B cell (primary cell): ENCODE measurements at regions not wholly inside any gene's neighbourhood (a gene's known extent, or its start where the extent isn't known, plus 50 kb on each side); places are given as distances from the start of the nearest gene placed in this dataset.

Experiments
- ATAC-seq: fragments of 200-7000 bp; cut with Tn5 transposase; one replicate; pipeline ENCODE4 v1.10.0; 2021; ENCODE audit warnings: low read depth, mild to moderate bottlenecking, moderate number of reproducible peaks, moderate library complexity
- CTCF ChIA-PET: fragments of 350-600 bp; sonication (Branson Sonifier 250); formaldehyde crosslinking; loops from one replicate; lab custom pipeline; 2021; ENCODE audit warnings: antibody characterized with exemption, inconsistent platforms; lab: Charles Lee
- POLR2A ChIA-PET: fragments of 350-600 bp; sonication (Branson Sonifier 250); formaldehyde crosslinking; loops from one replicate; lab custom pipeline; 2021; ENCODE audit warnings: antibody characterized with exemption; lab: Charles Lee
- DNase-seq: peaks from one replicate; pipeline ENCODE4 v3.0.0; 2013
- H2AFZ ChIP-seq: 2 replicates; pipeline ENCODE4 v1.6.1; 2012; ENCODE audit warnings: mild to moderate bottlenecking, low read depth, low read length; ENCODE audit not compliant: insufficient read depth, poor library complexity, severe bottlenecking
- H3K27ac ChIP-seq, 2 donors: 1 replicate in 1 of 2; 2 replicates in 1 of 2; pipeline ENCODE4 v1.5.1; 2012 to 2013; ENCODE audit warnings: low read length in 2 of 2, mild to moderate bottlenecking in 2 of 2, moderate library complexity in 1 of 2
- H3K27me3 ChIP-seq, 4 experiments: fragments of 200-600 bp in 1 of 4; sonication (generic) in 1 of 4; replicated peaks in 1 of 4; 1 replicate in 2 of 4; 2 replicates in 2 of 4; pipeline versions ENCODE4 v1.6.1 to v1.7.0; 2013 to 2016; ENCODE audit warnings: low read length in 3 of 4, mild to moderate bottlenecking in 2 of 4, mixed read lengths in 1 of 4, moderate library complexity in 1 of 4; ENCODE audit not compliant: insufficient read depth in 4 of 4, control insufficient read depth in 3 of 4; ENCODE audit errors: control extremely low read depth in 1 of 4
- H3K36me3 ChIP-seq, 2 experiments: replicated peaks in 1 of 2; 1 replicate in 1 of 2; 2 replicates in 1 of 2; pipeline versions ENCODE4 v1.6.1 to v1.7.1; 2013; ENCODE audit warnings: low read length in 1 of 2; ENCODE audit not compliant: insufficient read depth in 2 of 2, control insufficient read depth in 1 of 2; ENCODE audit errors: control extremely low read depth in 1 of 2, extremely low read depth in 1 of 2
- H3K4me1 ChIP-seq, 2 donors: fragments of 200-600 bp in 1 of 2; sonication (generic) in 1 of 2; 1 replicate in 1 of 2; 2 replicates in 1 of 2; pipeline versions ENCODE4 v1.5.1 to v1.6.1; 2013 to 2017; ENCODE audit warnings: low read length in 2 of 2; ENCODE audit not compliant: control insufficient read depth in 2 of 2, insufficient read depth in 2 of 2
- H3K4me2 ChIP-seq: replicated peaks from 2 replicates; pipeline ENCODE3; 2012; ENCODE audit warnings: mild to moderate bottlenecking, low read depth, low read length; ENCODE audit not compliant: poor library complexity, severe bottlenecking
- H3K4me3 ChIP-seq, 5 experiments: fragments of 200-600 bp in 1 of 5; sonication (generic) in 1 of 5; 1 replicate in 3 of 5; 2 replicates in 2 of 5; pipeline versions ENCODE4 v1.5.1 to v1.7.0; 2011 to 2016; ENCODE audit warnings: low read length in 4 of 5, mild to moderate bottlenecking in 4 of 5, low read depth in 2 of 5, control low read depth in 1 of 5, moderate library complexity in 1 of 5; ENCODE audit not compliant: insufficient read depth in 1 of 5; ENCODE audit errors: control extremely low read depth in 1 of 5, extremely low read depth in 1 of 5
- H3K79me2 ChIP-seq: fragments of 200-600 bp; sonication (generic); one replicate; pipeline ENCODE4 v1.6.0; 2016; ENCODE audit warnings: low read length; ENCODE audit not compliant: control insufficient read depth, insufficient read depth
- H3K9ac ChIP-seq: fragments of 200-600 bp; sonication (generic); 2 replicates; pipeline ENCODE4 v1.6.1; 2017; ENCODE audit warnings: mild to moderate bottlenecking, low read length, moderate library complexity
- H3K9me3 ChIP-seq, 3 donors: one replicate each; pipeline versions ENCODE4 v1.6.1 to v1.7.1; 2013; ENCODE audit warnings: low read length in 2 of 3; ENCODE audit not compliant: control insufficient read depth in 2 of 3, insufficient read depth in 1 of 3; ENCODE audit errors: control extremely low read depth in 1 of 3
- H4K20me1 ChIP-seq: 2 replicates; pipeline ENCODE4 v1.6.0; 2012; ENCODE audit warnings: mild to moderate bottlenecking, low read length; ENCODE audit not compliant: insufficient read depth, control insufficient read depth, poor library complexity, severe bottlenecking
- H3K27ac Mint-ChIP-seq: one replicate; pipeline ENCODE4 v1.8.0; 2021; ENCODE audit warnings: mixed read lengths
- H3K27me3 Mint-ChIP-seq: one replicate; pipeline ENCODE4 v1.8.0; 2021; ENCODE audit warnings: mixed read lengths
- H3K4me1 Mint-ChIP-seq: one replicate; pipeline ENCODE4 v1.8.0; 2021; ENCODE audit warnings: mixed read lengths
- H3K4me3 Mint-ChIP-seq: one replicate; pipeline ENCODE4 v1.8.0; 2021; ENCODE audit warnings: mixed read lengths
- H3K9me3 Mint-ChIP-seq: one replicate; pipeline ENCODE4 v1.8.0; 2022; ENCODE audit warnings: mixed read lengths; ENCODE audit not compliant: insufficient read depth
- EZH2 ChIP-seq: IDR thresholded peaks from 2 replicates; pipeline ENCODE4 v1.6.1; 2012; ENCODE audit warnings: borderline replicate concordance, low read depth, mild to moderate bottlenecking, moderate library complexity, low read length; ENCODE audit not compliant: insufficient read depth, poor library complexity, severe bottlenecking
- WGBS: methylation state at CpG from one replicate; pipeline ENCODE4 v1.1.5; 2013; ENCODE audit warnings: missing lambda C conversion rate; ENCODE audit not compliant: insufficient coverage; 5-methylcytosine and 5-hydroxymethylcytosine counted together
- intact Hi-C: fragments of 100-400 bp; cut with micrococcal nuclease; formaldehyde crosslinking; loops from one replicate; pipeline ENCODE4 v1.10.0; 2022
- TF ChIP-seq, protein P1 (sequence below): fragments of 200-600 bp; IDR thresholded peaks from one replicate; pipeline ENCODE4 v1.8.0; 2022; ENCODE audit warnings: antibody characterized with exemption, mild to moderate bottlenecking

DNA sequence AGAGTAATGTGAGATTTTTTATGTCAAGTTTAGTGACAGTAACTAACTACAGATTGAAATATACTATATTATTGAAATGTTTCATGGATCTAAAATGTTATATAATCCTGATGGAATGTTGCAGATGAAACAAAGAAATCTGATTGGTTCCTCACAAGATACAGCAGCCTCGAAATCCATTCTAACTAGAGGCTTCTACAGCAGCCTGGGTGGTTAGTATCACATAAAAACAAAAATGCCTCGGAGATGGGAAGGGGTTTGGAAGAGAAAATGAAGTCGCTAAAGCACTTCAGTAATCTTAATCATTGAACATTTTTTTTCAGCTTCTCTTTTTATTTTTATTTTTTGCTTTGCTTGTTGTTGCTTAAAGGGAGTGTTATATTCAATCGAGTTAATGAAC lies 75.2 kb downstream of the TANC2 start:
- ATAC-seq = no peak
- CTCF ChIA-PET = no interaction called here
- Histone ChIP-seq H2AFZ (no peak overlapping the region), H3K36me3 (no peaks in the 10 kb centered on the region), H3K4me2 (no peak overlapping the region), H3K9ac (no peak overlapping the region), H3K27ac (no peak overlapping the region), H3K4me1 (no peaks in the 10 kb centered on the region), H4K20me1 (no peaks in the 10 kb centered on the region), H3K4me3 (no peak overlapping the region), H3K79me2 (no peaks in the 10 kb centered on the region), H3K27me3 (no peaks in the 10 kb centered on the region), H3K9me3 (no peaks in the 10 kb centered on the region)
- Mint-ChIP-seq H3K4me1 (peaks cover 4% of the 10 kb centered on the region), H3K9me3 (no peaks in the 10 kb centered on the region), H3K27me3 (peaks cover 4% of the 10 kb centered on the region), H3K27ac (no peak overlapping the region), H3K4me3 (no peak overlapping the region)
- intact Hi-C loops = loop anchor here (1.0 kb wide), 1 partner anchor 15 kb away; no protein-coding TSS in a partner anchor
- POLR2A ChIA-PET = no interaction called here
- DNase-seq = no peak
- TF ChIP-seq, protein P1, sequence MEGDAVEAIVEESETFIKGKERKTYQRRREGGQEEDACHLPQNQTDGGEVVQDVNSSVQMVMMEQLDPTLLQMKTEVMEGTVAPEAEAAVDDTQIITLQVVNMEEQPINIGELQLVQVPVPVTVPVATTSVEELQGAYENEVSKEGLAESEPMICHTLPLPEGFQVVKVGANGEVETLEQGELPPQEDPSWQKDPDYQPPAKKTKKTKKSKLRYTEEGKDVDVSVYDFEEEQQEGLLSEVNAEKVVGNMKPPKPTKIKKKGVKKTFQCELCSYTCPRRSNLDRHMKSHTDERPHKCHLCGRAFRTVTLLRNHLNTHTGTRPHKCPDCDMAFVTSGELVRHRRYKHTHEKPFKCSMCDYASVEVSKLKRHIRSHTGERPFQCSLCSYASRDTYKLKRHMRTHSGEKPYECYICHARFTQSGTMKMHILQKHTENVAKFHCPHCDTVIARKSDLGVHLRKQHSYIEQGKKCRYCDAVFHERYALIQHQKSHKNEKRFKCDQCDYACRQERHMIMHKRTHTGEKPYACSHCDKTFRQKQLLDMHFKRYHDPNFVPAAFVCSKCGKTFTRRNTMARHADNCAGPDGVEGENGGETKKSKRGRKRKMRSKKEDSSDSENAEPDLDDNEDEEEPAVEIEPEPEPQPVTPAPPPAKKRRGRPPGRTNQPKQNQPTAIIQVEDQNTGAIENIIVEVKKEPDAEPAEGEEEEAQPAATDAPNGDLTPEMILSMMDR = no peak
- no peak for TF ChIP-seq EZH2
- WGBS = no CpG with 5 or more reads among the region's 4 CpGs

DNA sequence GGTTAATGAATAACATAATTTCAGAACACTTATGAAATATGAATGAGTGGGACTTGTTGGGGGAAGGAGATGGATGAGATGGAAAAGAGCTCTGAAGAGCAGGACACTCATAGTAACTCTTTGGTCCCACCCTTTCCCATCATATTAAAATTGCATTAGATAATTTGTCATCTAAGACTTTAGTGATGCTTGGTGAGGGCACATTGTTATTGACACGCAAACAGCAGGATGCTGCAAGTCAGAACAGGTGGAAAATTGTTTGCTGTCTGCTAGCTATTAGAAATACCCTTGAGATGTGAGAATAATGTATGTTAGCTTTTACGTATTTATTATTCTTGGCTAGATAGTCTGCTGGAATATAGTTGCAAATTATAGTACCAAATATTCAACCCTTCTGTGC lies 75.7 kb downstream of the TANC2 start:
- Histone ChIP-seq H3K4me2 (no peak overlapping the region), H3K4me1 (no peaks in the 10 kb centered on the region), H3K27me3 (no peaks in the 10 kb centered on the region), H3K36me3 (no peaks in the 10 kb centered on the region), H3K4me3 (no peak overlapping the region), H3K27ac (no peak overlapping the region), H2AFZ (no peak overlapping the region), H3K9me3 (no peaks in the 10 kb centered on the region), H4K20me1 (no peaks in the 10 kb centered on the region), H3K9ac (no peak overlapping the region), H3K79me2 (no peaks in the 10 kb centered on the region)
- TF ChIP-seq, protein P1 = no peak
- TF ChIP-seq EZH2 = no peak
- H3K4me3 Mint-ChIP-seq = no peak overlapping the region
- intact Hi-C loops = loop anchor here (1.0 kb wide), 1 partner anchor 15 kb away; no protein-coding TSS in a partner anchor
- no peak overlapping the region for H3K27ac Mint-ChIP-seq
- POLR2A ChIA-PET = no interaction called here
- H3K4me1 Mint-ChIP-seq = no peaks in the 10 kb centered on the region
- no peaks in the 10 kb centered on the region for H3K9me3 Mint-ChIP-seq
- DNase-seq = no peak
- ATAC-seq = no peak
- peaks cover 4% of the 10 kb centered on the region for H3K27me3 Mint-ChIP-seq
- CTCF ChIA-PET = no interaction called here
- no CpG with 5 or more reads among the region's 2 CpGs for WGBS
